Endothelial cell of umbilical vein (primary cell): ENCODE measurements at regions not wholly inside any gene's neighbourhood (a gene's known extent, or its start where the extent isn't known, plus 50 kb on each side); places are given as distances from the start of the nearest gene placed in this dataset.

Source experiments
- BruUV-seq: library from RNA; stranded (reverse); fragments of 400-500 nt; replicated peaks from 2 replicates; lab custom pipeline; 2021; lab: Mats Ljungman, UMichigan
- CTCF ChIA-PET: fragments of 300-600, 350-600 bp; sonication (Branson Sonifier 250); formaldehyde crosslinking; loops from one replicate; lab custom pipeline; 2021; ENCODE audit warnings: antibody characterized with exemption, inconsistent platforms; lab: Charles Lee
- POLR2A ChIA-PET: fragments of 300-600, 350-600 bp; sonication (Branson Sonifier 250); formaldehyde crosslinking; loops from one replicate; lab custom pipeline; 2021; ENCODE audit warnings: antibody characterized with exemption, inconsistent platforms; lab: Charles Lee
- DNase-seq: peaks from one replicate; pipeline ENCODE4 v3.0.0-alpha.2; 2011; ENCODE audit warnings: low read depth, low spot score
- FAIRE-seq: peaks from 2 replicates; lab custom pipeline; 2011; peaks lifted over from hg19 to GRCh38; lab: Jason Lieb, UNC
- H2AFZ ChIP-seq: 2 replicates; pipeline ENCODE4 v1.6.0; 2012; ENCODE audit warnings: low read depth, low read length, control low read depth, inconsistent platforms
- H3K27ac ChIP-seq: 2 replicates; pipeline ENCODE4 v1.5.1; 2011; ENCODE audit warnings: low read depth, mild to moderate bottlenecking, control low read depth, low read length, moderate library complexity; ENCODE audit not compliant: insufficient read depth
- H3K27me3 ChIP-seq, 2 experiments: 2 replicates each; pipeline versions ENCODE4 v1.6.0 to v1.6.1; 2011; ENCODE audit warnings: low read length in 2 of 2, mixed read lengths in 1 of 2; ENCODE audit not compliant: control insufficient read depth in 2 of 2, insufficient read depth in 2 of 2
- H3K36me3 ChIP-seq, 2 experiments: 2 replicates in 1 of 2; 3 replicates in 1 of 2; pipeline ENCODE4 v1.5.1; 2011; ENCODE audit warnings: low read length in 2 of 2, mild to moderate bottlenecking in 1 of 2, moderate library complexity in 1 of 2; ENCODE audit not compliant: control insufficient read depth in 2 of 2, insufficient read depth in 2 of 2; ENCODE audit errors: extremely low read depth in 1 of 2
- H3K4me1 ChIP-seq: 3 replicates; pipeline ENCODE4 v1.5.1; 2011; ENCODE audit warnings: mild to moderate bottlenecking, low read length; ENCODE audit not compliant: control insufficient read depth, insufficient read depth; ENCODE audit errors: extremely low read depth
- H3K4me2 ChIP-seq: 2 replicates; pipeline ENCODE4 v1.6.1; 2011; ENCODE audit warnings: low read length, control low read depth, mixed read lengths; ENCODE audit not compliant: insufficient read depth
- H3K4me3 ChIP-seq, 3 experiments: fragments of 200-600 bp in 1 of 3; sonication (generic), shearing (Covaris generic) in 1 of 3; replicated peaks in 1 of 3; 2 replicates each; pipeline ENCODE4 v1.5.1; 2011 to 2016; ENCODE audit warnings: control low read depth in 3 of 3, low read length in 3 of 3, mild to moderate bottlenecking in 2 of 3, inconsistent platforms in 1 of 3, low read depth in 1 of 3, moderate library complexity in 1 of 3; ENCODE audit not compliant: insufficient read depth in 1 of 3
- H3K79me2 ChIP-seq: 2 replicates; pipeline ENCODE4 v1.6.0; 2012; ENCODE audit warnings: low read length, inconsistent platforms; ENCODE audit not compliant: control insufficient read depth, insufficient read depth
- H3K9ac ChIP-seq: replicated peaks from 2 replicates; pipeline ENCODE3; 2011; ENCODE audit warnings: low read length, control low read depth; ENCODE audit not compliant: insufficient read depth; ENCODE audit errors: extremely low read depth
- H3K9me1 ChIP-seq: replicated peaks from 3 replicates; pipeline ENCODE4 v1.6.0; 2011; ENCODE audit warnings: mild to moderate bottlenecking, low read length; ENCODE audit not compliant: control insufficient read depth, insufficient read depth; ENCODE audit errors: extremely low read depth
- H3K9me3 ChIP-seq: replicated peaks from 2 replicates; pipeline ENCODE4 v1.5.1; 2012; ENCODE audit warnings: low read length, inconsistent platforms; ENCODE audit not compliant: control insufficient read depth, insufficient read depth
- H4K20me1 ChIP-seq: replicated peaks from 2 replicates; pipeline ENCODE3; 2011; ENCODE audit warnings: mild to moderate bottlenecking, low read length; ENCODE audit not compliant: control insufficient read depth, insufficient read depth; ENCODE audit errors: extremely low read depth
- EZH2 ChIP-seq: IDR thresholded peaks from 2 replicates; pipeline ENCODE4 v1.6.1; 2012; ENCODE audit warnings: borderline replicate concordance, low read depth, mild to moderate bottlenecking, moderate library complexity, low read length, inconsistent platforms; ENCODE audit not compliant: severe bottlenecking
- FOS ChIP-seq: IDR thresholded peaks from 2 replicates; pipeline ENCODE4 v1.6.1; 2011; ENCODE audit warnings: mild to moderate bottlenecking, low read length, moderate library complexity, borderline replicate concordance; ENCODE audit not compliant: insufficient read depth
- GATA2 ChIP-seq: IDR thresholded peaks from 2 replicates; pipeline ENCODE4 v1.7.0; 2011; ENCODE audit warnings: low read depth, mild to moderate bottlenecking, moderate library complexity, mixed read lengths, low read length; ENCODE audit not compliant: insufficient read length, insufficient read depth
- JUN ChIP-seq: IDR thresholded peaks from 2 replicates; pipeline ENCODE4 v1.6.1; 2011; ENCODE audit warnings: borderline replicate concordance, low read depth; ENCODE audit not compliant: insufficient read length, insufficient read depth
- MYC ChIP-seq: IDR thresholded peaks from one replicate; pipeline ENCODE4 v1.6.1; 2011; ENCODE audit warnings: mild to moderate bottlenecking, low read depth, low read length
- POLR2A ChIP-seq: IDR thresholded peaks from 2 replicates; pipeline ENCODE4 v1.6.1; 2012; ENCODE audit warnings: low read depth, mild to moderate bottlenecking, control low read depth, low read length
- POLR2AphosphoS5 ChIP-seq: IDR thresholded peaks from 2 replicates; pipeline ENCODE4 v1.6.1; 2012; ENCODE audit warnings: low read depth, mild to moderate bottlenecking, control low read depth, low read length, moderate library complexity; ENCODE audit not compliant: insufficient read depth
- dilution Hi-C: fragments of 300-500 bp; cut with MboI; formaldehyde crosslinking; loops from one replicate; pipeline ENCODE4 v1.15.0; 2019; ENCODE audit warnings: low sequenced_read_pairs; ENCODE audit not compliant: extremely low pct_ligation_motif_present
- intact Hi-C: fragments of 100-400 bp; cut with micrococcal nuclease; formaldehyde crosslinking; loops from one replicate; pipeline ENCODE4 v1.10.0; 2022
- TF ChIP-seq, protein P1 (sequence below): IDR thresholded peaks from 2 replicates; pipeline ENCODE4 v1.6.1; 2011; ENCODE audit not compliant: insufficient read depth, insufficient read length
- TF ChIP-seq, protein P2 (sequence below), 2 donors: IDR thresholded peaks; 1 replicate in 1 of 2; 2 replicates in 1 of 2; pipeline ENCODE4 v1.5.1; 2011; ENCODE audit warnings: low read length in 2 of 2, mild to moderate bottlenecking in 2 of 2, moderate library complexity in 2 of 2, control low read depth in 1 of 2, inconsistent platforms in 1 of 2, low read depth in 1 of 2; ENCODE audit not compliant: insufficient read depth in 1 of 2; ENCODE audit errors: extremely low read depth in 1 of 2

DNA sequence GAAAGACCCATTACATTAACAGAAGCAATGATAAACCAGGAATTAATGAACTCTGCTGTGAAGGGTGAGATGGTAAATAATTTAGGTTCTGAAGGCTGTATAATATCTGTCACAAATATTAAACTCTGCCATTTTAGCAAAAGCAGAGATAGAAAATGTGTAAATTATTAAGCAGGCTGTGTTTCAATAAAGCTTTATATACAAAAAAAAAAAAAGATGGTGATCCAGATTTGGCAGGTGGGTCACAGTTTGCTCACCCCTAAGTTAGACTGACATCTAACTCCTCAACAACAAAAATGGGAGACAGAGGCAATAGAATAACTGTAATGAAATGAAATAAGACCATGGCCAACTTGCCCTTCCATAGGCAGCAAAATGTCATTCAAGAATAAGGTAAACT is 157.3 kb upstream of the FANCL start:
- dilution Hi-C loops (no loop called here), intact Hi-C loops (no loop called here)
- Histone ChIP-seq H4K20me1 (no peaks in the 10 kb centered on the region), H3K27ac (no peak overlapping the region), H3K27me3 (no peaks in the 10 kb centered on the region), H3K79me2 (no peaks in the 10 kb centered on the region), H3K4me1 (no peaks in the 10 kb centered on the region), H2AFZ (no peak overlapping the region), H3K9me1 (no peaks in the 10 kb centered on the region), H3K9ac (no peak overlapping the region), H3K4me2 (no peak overlapping the region), H3K36me3 (no peaks in the 10 kb centered on the region), H3K9me3 (no peaks in the 10 kb centered on the region), H3K4me3 (no peak overlapping the region)
- FAIRE-seq: no peak
- POLR2A ChIA-PET: no interaction called here
- no TSS peak for BruUV-seq
- no peak for DNase-seq
- CTCF ChIA-PET: no interaction called here
- TF ChIP-seq EZH2: no peak
- TF ChIP-seq MYC: no peak
- no peak for TF ChIP-seq FOS
- no peak for TF ChIP-seq POLR2AphosphoS5
- no peak for TF ChIP-seq GATA2
- TF ChIP-seq, protein P1, sequence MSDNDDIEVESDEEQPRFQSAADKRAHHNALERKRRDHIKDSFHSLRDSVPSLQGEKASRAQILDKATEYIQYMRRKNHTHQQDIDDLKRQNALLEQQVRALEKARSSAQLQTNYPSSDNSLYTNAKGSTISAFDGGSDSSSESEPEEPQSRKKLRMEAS: no peak

DNA sequence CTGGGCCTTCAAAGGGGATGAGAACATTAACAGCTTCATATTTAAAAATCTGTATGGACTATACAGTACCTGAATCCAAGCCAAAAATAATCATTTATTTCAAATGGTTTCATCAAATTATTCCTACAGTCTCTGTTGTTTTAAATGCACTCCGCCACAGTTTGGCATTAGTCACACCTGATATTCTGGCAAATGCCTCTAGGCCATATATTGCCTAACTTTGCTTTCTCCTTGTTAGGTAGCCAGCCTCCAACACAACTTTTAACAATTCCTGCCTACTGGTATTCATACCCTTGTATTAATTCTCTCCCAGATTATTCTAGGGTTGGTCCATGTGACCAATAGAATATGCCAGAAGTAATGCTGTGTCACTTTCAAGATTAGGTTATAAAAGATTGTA is 146.6 kb upstream of the FANCL start:
- Histone ChIP-seq H3K9me3 (no peaks in the 10 kb centered on the region), H4K20me1 (no peaks in the 10 kb centered on the region), H3K4me3 (no peak overlapping the region), H3K27me3 (no peaks in the 10 kb centered on the region), H3K36me3 (no peaks in the 10 kb centered on the region), H3K4me2 (no peak overlapping the region), H3K9me1 (no peaks in the 10 kb centered on the region), H3K4me1 (no peaks in the 10 kb centered on the region), H3K79me2 (no peaks in the 10 kb centered on the region), H3K9ac (no peak overlapping the region), H2AFZ (no peak overlapping the region), H3K27ac (no peak overlapping the region)
- ChIA-PET POLR2A (no interaction called here), CTCF (no interaction called here)
- FAIRE-seq (no peak), DNase-seq (no peak)
- no TSS peak for BruUV-seq
- intact Hi-C loops (no loop called here), dilution Hi-C loops (no loop called here)
- TF ChIP-seq, protein P2, sequence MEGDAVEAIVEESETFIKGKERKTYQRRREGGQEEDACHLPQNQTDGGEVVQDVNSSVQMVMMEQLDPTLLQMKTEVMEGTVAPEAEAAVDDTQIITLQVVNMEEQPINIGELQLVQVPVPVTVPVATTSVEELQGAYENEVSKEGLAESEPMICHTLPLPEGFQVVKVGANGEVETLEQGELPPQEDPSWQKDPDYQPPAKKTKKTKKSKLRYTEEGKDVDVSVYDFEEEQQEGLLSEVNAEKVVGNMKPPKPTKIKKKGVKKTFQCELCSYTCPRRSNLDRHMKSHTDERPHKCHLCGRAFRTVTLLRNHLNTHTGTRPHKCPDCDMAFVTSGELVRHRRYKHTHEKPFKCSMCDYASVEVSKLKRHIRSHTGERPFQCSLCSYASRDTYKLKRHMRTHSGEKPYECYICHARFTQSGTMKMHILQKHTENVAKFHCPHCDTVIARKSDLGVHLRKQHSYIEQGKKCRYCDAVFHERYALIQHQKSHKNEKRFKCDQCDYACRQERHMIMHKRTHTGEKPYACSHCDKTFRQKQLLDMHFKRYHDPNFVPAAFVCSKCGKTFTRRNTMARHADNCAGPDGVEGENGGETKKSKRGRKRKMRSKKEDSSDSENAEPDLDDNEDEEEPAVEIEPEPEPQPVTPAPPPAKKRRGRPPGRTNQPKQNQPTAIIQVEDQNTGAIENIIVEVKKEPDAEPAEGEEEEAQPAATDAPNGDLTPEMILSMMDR (IDR thresholded peaks at IDR 0.05; ENCODE audit: extremely low read depth in 1 of 2, insufficient read depth in 1 of 2, low read depth in 1 of 2, low read length in 2 of 2): no peak
- TF ChIP-seq MYC (no peak), JUN (no peak), POLR2AphosphoS5 (no peak), GATA2 (no peak), POLR2A (no peak), EZH2 (no peak), FOS (no peak)
- TF ChIP-seq, protein P1: no peak
